ENCODE measurements at regions not wholly inside any gene's neighbourhood (a gene's known extent, or its start where the extent isn't known, plus 50 kb on each side); places are given as distances from the start of the nearest gene placed in this dataset.

DNA sequence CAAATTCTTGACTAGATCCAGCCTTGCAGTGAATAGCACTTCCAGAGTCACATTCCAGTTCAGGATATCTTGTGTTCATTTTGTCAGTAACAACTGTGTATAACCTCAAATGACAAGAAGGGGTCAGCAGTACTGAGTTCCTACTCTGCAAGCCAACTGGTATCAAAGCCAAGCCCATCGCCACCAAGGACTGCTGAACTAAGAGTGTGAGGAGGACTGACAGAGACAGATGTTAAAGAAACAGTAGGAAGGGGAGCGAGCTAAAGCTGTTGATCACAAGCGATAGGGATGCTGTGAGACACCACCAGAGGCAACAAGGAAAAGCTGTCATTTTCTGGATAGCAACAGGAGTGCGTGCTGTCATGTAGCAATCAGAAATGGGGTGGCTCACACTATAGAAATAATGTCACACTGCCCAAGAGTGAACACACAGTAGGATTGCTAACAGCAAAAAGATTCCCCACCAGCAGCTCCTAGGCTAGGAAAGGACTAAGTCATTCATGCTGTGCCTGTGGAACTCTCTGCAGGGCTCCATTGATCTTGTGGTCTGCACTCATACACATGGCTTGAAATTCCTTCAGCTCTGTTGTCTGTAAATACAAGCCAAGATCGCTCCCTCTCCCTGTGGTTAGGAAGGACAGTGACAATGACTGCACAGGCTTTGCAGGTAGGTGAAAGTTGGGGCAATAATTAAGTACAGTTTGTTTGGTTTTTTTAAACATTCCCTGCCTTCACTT, 658.6 kb downstream of the NR2F1-AS1 start:
- Mint-ChIP-seq H3K9me3 (ENCODE audit: low read depth) (peaks cover 4% of the 10 kb centered on the region), H3K27me3 (no peaks in the 10 kb centered on the region), H3K36me3 (no peaks in the 10 kb centered on the region), H3K4me3 (no peak overlapping the region), H3K27ac (no peak overlapping the region), H3K4me1 (ENCODE audit: low read depth) (no peaks in the 10 kb centered on the region)

DNA sequence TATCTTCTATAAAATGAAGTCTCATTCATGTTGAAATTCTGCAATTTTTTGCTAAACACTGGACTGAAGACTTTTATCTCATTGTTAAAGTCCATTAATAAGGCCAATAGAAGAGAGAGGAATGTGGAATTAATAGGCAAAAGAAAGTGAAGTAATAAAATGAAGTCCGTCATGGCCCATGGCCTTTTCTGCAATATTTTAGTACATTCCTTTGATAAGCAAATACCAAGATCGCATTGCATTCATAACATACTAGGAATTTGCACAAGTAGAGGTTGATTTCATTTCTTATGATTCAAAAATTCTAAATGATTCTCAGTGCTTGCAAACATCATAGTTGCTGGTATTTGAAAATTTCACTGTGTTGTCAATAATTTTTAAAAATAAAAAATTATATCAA, 664.0 kb downstream of the NR2F1-AS1 start:
- Mint-ChIP-seq H3K27me3 (no peaks in the 10 kb centered on the region), H3K27ac (no peak overlapping the region), H3K9me3 (ENCODE audit: low read depth) (peaks cover 4% of the 10 kb centered on the region), H3K4me1 (ENCODE audit: low read depth) (no peaks in the 10 kb centered on the region), H3K4me3 (no peak overlapping the region), H3K36me3 (no peaks in the 10 kb centered on the region)

DNA sequence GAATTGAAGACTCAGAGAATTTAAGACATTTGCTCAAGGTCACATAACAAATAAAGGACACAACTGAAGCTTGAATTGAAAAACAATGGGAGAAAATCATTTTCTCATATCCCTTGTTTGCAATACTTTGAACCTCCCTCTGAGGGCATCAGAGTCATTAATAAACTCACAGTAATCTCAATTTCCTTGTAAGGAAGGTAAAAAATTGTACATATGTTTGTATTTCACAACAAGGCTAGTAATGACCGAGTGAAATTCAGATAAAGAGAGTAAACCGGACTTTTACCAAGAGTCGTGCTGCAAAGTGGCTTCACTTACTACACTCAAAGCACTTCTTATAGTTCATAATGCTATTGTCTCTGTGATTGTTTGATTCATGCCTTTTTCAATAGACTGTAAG, 665.0 kb downstream of the NR2F1-AS1 start:
- Mint-ChIP-seq H3K4me3 (no peak overlapping the region), H3K36me3 (no peaks in the 10 kb centered on the region), H3K4me1 (ENCODE audit: low read depth) (no peaks in the 10 kb centered on the region), H3K9me3 (ENCODE audit: low read depth) (peaks cover 2% of the 10 kb centered on the region), H3K27me3 (no peaks in the 10 kb centered on the region), H3K27ac (no peak overlapping the region)

DNA sequence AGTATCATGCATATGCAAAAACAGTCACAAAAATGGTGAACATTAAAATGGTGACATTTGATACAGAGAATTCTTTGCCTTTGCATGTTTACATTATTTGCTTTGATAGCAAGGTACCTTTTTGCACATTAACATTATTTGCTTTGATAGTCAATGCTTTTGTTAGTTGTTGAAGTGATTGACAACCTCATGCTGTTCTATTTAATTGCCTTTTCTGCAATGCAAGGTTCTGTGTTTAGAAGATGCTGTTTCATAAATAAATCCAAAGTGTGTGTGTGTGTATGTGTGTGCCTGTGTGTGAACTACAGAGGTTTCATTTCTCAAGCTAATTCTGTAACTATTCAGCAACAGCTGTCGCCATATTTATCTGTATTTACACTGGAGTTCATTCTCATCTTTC, 668.7 kb downstream of the NR2F1-AS1 start:
- H3K4me1 Mint-ChIP-seq (ENCODE audit: low read depth), result no peaks in the 10 kb centered on the region

DNA sequence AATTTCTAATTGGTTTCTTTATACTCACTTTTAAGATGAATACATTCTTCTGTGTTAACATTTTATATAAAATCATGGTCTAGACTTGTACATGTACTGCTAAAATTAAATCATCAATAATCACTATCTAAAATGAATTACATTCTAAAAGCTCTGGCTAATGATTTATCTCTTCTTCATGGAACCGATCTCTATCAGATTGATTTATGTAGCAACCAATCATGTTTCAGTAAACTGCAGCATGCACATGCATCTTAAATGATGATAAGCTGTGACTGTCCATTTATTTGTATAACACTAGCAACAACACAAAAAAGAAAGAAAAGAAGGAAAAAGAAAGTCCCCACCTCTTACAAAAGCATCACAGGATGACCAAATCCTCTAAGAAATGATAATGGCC, 669.2 kb downstream of the NR2F1-AS1 start:
- no peak overlapping the region for H3K4me3 Mint-ChIP-seq
- H3K4me1 Mint-ChIP-seq (ENCODE audit: low read depth), result no peaks in the 10 kb centered on the region
- no peaks in the 10 kb centered on the region for H3K27me3 Mint-ChIP-seq
- no peaks in the 10 kb centered on the region for H3K36me3 Mint-ChIP-seq
- no peak overlapping the region for H3K27ac Mint-ChIP-seq
- H3K9me3 Mint-ChIP-seq (ENCODE audit: low read depth), result no peaks in the 10 kb centered on the region

More for the DNA sequence above, 668.7 kb downstream of the NR2F1-AS1 start:
- Mint-ChIP-seq H3K27me3 (no peaks in the 10 kb centered on the region), H3K4me3 (no peak overlapping the region), H3K36me3 (no peaks in the 10 kb centered on the region), H3K27ac (no peak overlapping the region), H3K9me3 (ENCODE audit: low read depth) (no peaks in the 10 kb centered on the region)

DNA sequence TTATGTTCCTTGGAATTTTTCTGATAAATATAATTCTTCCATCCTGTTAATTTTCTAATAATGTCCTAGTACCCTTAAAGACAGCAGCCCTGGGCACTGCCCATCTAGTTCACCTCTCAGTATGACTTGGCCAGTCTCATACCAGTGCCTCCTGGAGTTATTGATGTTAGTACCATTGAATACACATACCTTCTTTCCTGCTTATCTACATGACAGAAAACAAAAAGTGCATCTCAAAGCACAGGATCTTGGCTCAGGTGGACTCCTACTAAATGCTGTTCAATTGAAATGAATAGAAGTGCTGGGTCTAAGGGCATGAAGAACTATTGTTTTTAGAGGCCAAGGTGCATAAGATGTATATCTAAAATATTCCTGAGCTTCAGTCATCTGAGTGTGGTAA, 669.7 kb downstream of the NR2F1-AS1 start:
- no peak overlapping the region for H3K4me3 Mint-ChIP-seq
- no peaks in the 10 kb centered on the region for H3K4me1 Mint-ChIP-seq (ENCODE audit: low read depth)
- no peaks in the 10 kb centered on the region for H3K9me3 Mint-ChIP-seq (ENCODE audit: low read depth)
- no peak overlapping the region for H3K27ac Mint-ChIP-seq
- H3K27me3 Mint-ChIP-seq, result no peaks in the 10 kb centered on the region
- H3K36me3 Mint-ChIP-seq, result no peaks in the 10 kb centered on the region

DNA sequence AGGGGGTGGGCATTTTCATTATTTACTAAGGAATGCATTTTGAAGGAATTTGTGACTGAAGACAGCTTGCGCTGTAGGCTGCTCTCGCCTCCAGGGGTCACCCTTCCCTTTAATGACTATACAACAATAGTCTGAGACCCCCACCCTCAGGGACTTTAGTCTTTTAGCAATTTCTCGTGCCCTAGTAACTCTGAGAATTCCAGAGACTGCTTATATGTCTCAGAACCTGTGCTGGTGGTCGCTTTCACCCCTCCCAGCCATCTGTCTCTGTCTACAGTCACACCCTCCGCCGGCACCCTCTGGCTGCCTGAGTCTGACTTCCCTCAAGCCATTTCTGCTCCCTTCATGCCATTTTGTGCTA, 671.4 kb downstream of the NR2F1-AS1 start:
- H3K4me1 Mint-ChIP-seq (ENCODE audit: low read depth), result no peaks in the 10 kb centered on the region
- H3K9me3 Mint-ChIP-seq (ENCODE audit: low read depth), result no peaks in the 10 kb centered on the region
- H3K36me3 Mint-ChIP-seq, result no peaks in the 10 kb centered on the region
- H3K27me3 Mint-ChIP-seq, result no peaks in the 10 kb centered on the region
- no peak overlapping the region for H3K27ac Mint-ChIP-seq
- H3K4me3 Mint-ChIP-seq, result no peak overlapping the region

DNA sequence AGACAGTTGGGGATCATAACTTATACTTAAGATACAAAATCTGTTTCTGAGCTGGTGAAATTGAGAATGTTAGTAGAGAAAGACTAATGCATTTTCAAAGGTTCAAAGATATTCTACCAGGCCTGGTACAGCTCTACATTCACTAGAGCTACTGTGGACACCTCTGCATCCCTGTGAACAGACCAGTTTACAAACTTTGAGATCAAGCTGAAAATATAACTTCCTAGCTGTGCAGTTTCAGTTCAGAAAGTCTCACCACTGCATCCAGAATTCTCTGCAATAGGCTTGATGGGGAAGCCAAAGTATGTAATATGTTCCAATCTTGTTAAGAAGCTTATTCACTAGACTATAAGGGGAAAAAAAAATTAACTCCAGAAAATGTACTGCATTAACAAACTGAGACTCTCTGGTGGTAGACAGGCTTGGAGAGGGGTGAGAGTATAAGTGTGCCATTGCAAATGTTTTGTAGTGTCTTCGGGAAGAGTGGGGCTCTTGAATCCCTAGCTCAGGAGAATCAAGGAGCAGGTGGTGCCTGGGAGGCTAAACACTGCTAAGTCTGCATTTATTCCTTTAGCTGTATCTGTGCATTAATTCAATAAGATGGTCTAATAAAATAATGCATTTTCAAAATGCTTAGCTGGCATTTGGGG, 671.9 kb downstream of the NR2F1-AS1 start:
- H3K27ac Mint-ChIP-seq, result no peak overlapping the region
- H3K4me1 Mint-ChIP-seq (ENCODE audit: low read depth), result no peaks in the 10 kb centered on the region
- H3K36me3 Mint-ChIP-seq, result no peaks in the 10 kb centered on the region
- H3K4me3 Mint-ChIP-seq, result no peak overlapping the region
- no peaks in the 10 kb centered on the region for H3K27me3 Mint-ChIP-seq
- H3K9me3 Mint-ChIP-seq (ENCODE audit: low read depth), result no peaks in the 10 kb centered on the region

DNA sequence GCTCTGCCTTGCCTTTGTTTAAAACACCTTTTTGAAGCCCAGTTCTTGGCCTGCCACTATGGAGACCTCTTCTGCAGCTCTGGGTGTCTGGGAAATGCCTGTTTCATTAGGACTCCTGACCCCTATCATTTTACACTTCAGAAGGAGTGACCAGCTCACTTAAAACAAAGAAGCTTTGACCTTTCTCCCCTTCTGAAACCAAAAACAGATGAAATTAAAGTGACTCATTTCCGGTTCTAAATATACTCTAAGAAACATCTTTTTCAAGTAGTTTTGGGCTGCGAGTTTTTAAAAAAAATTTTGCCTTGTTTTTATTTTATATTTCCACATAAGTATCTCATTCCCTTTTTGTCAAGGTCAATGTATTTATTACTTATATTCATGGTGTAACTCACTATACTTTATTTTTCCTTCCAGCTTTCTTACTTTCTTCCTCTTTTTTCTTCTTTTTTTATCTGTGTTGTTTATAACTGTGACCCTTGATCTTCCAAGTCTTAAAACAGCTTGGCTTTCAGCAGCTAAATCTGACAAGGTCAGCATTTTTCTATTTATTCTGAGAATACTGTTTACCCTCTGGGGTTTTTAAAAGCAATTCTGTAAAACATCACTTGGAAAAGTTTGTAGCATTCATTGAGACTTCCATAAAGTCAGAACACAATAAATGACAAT, 672.9 kb downstream of the NR2F1-AS1 start:
- Mint-ChIP-seq H3K27ac (no peak overlapping the region), H3K4me3 (no peak overlapping the region), H3K36me3 (no peaks in the 10 kb centered on the region), H3K27me3 (no peaks in the 10 kb centered on the region), H3K9me3 (ENCODE audit: low read depth) (no peaks in the 10 kb centered on the region), H3K4me1 (ENCODE audit: low read depth) (no peaks in the 10 kb centered on the region)

DNA sequence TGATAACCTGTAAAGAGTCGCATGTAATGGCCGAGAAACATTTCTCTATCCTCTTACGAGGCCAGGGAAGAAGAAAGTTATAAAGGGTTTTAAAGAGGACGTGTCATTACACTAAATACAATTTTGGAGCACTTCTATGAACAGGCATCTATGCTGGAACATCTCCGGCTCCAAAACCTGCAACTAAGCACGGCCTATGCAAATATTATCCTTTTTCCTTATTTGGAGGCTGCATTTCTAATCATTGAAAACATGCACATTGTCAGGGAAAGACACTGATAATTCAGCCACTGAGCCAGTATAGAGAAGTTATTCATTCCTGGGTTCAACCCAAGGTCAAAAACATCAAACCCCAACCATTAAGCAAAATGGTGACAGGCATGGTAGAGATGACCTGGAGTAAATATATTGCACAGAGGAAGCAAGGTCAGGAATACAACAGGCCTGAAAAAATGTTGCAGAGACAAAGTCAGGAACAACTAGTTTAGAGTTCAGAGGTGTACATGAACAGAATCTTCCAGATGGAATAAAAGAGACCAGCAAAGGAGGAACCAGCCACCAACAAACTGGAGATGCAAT, 674.1 kb downstream of the NR2F1-AS1 start:
- no peak overlapping the region for H3K4me3 Mint-ChIP-seq
- H3K27me3 Mint-ChIP-seq, result no peaks in the 10 kb centered on the region
- no peaks in the 10 kb centered on the region for H3K36me3 Mint-ChIP-seq
- no peaks in the 10 kb centered on the region for H3K4me1 Mint-ChIP-seq (ENCODE audit: low read depth)
- no peaks in the 10 kb centered on the region for H3K9me3 Mint-ChIP-seq (ENCODE audit: low read depth)
- H3K27ac Mint-ChIP-seq, result no peak overlapping the region

DNA sequence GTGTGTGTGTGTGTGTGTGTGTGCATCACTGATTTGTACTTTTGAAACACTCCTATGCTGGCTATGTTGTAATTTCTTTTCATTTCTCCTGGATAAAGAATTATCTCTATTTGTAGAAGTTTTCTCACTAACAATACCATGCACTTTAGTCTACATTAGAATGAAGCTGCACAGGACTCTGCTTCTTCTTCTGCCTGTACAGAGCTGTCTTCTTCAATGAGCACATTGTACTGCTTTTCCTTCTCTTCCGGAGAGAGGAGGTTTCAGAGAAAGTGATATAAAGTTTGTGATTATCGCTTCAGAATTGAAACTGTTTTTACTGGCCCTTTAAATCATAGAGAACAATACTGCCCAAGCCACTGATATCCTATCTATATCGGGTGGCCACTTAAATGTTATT, 677.0 kb downstream of the NR2F1-AS1 start:
- no peaks in the 10 kb centered on the region for H3K9me3 Mint-ChIP-seq (ENCODE audit: low read depth)

DNA sequence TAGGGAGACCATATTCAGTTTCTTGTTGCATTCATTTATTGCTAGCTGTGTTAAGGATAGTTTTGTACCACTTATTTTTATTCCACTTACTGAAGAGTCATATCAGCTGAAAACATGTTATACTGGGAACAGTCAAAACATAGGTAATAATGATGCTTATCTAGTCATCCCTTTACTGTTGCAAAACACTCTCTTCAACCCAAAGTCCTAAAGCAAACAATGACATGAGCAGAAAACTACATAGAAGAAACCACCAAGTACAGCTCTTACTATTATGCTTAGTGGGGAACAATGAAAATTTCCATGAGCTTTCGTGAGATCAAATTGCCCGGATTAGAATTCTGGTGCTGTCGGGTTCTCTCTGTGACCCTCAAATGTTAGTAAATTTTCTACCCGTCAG, 681.4 kb downstream of the NR2F1-AS1 start:
- H3K27ac Mint-ChIP-seq, result no peak overlapping the region
- peaks cover 3% of the 10 kb centered on the region for H3K9me3 Mint-ChIP-seq (ENCODE audit: low read depth)
- no peaks in the 10 kb centered on the region for H3K27me3 Mint-ChIP-seq
- no peaks in the 10 kb centered on the region for H3K4me1 Mint-ChIP-seq (ENCODE audit: low read depth)
- H3K36me3 Mint-ChIP-seq, result no peaks in the 10 kb centered on the region
- H3K4me3 Mint-ChIP-seq, result no peak overlapping the region

More for the DNA sequence above, 677.0 kb downstream of the NR2F1-AS1 start:
- H3K4me1 Mint-ChIP-seq (ENCODE audit: low read depth), result no peaks in the 10 kb centered on the region
- H3K4me3 Mint-ChIP-seq, result no peak overlapping the region
- no peaks in the 10 kb centered on the region for H3K27me3 Mint-ChIP-seq
- no peaks in the 10 kb centered on the region for H3K36me3 Mint-ChIP-seq
- H3K27ac Mint-ChIP-seq, result no peak overlapping the region

DNA sequence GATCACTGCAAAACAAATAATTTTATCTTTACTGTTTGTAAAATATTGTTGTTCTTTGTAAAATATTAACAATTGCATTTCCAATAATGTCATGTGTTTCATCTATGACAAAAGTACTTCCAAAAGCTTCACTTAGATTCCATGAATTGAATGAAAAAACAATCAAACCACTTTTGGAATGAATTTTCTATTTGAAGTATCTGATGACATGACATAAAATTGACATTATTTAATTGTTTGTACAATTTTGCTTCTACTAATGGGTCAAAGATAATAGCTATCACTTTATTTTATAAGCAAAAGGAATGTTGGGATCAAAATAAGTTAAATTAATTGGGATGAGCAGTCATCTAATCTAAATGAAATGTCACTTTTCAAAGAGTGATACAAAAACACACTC, 684.3 kb downstream of the NR2F1-AS1 start:
- no peaks in the 10 kb centered on the region for H3K36me3 Mint-ChIP-seq
- no peak overlapping the region for H3K4me3 Mint-ChIP-seq
- H3K27ac Mint-ChIP-seq, result no peak overlapping the region
- no peaks in the 10 kb centered on the region for H3K4me1 Mint-ChIP-seq (ENCODE audit: low read depth)
- H3K9me3 Mint-ChIP-seq (ENCODE audit: low read depth), result peaks cover 3% of the 10 kb centered on the region
- no peaks in the 10 kb centered on the region for H3K27me3 Mint-ChIP-seq

DNA sequence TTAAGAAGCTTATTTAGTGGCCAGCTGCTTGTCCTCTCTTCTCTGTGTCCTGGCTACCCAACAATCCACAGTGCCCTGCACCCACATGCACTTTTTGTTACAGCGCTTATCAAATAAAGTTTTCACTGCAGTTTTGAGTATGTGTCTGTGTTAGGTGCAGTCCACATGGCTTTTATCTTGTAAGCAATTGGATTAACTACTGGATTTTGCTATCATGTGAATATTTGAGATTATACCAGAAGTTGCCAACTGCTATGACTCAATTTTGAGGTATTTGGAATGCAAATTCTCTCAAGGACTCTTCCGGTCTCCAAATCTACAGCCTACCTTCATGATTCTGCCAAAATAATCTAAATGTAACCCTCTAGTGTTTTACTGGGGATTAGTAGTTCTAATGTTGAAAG, 690.2 kb downstream of the NR2F1-AS1 start:
- no peaks in the 10 kb centered on the region for H3K4me1 Mint-ChIP-seq (ENCODE audit: low read depth)
- H3K36me3 Mint-ChIP-seq, result no peaks in the 10 kb centered on the region
- H3K27ac Mint-ChIP-seq, result no peak overlapping the region
- peaks cover 9% of the 10 kb centered on the region for H3K9me3 Mint-ChIP-seq (ENCODE audit: low read depth)
- H3K4me3 Mint-ChIP-seq, result no peak overlapping the region
- no peaks in the 10 kb centered on the region for H3K27me3 Mint-ChIP-seq

DNA sequence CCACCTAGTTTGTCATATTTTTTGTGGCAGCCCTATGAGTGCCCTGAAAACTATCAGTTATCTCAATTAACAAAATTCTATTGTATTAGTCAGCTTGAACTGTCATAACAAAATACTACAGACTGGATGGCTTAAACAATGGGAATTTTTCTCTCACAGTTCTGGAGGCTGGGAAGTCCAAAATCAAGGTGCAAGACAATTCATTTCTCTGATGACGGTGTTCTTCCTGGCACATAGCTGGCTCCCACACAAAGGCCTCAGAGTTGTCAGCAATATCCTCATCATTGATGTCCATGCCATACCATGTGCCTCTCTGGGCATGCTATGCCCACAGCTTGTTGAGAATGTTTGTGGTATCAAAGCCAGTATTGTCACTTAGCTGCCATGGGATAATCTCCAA, 691.9 kb downstream of the NR2F1-AS1 start:
- H3K4me1 Mint-ChIP-seq (ENCODE audit: low read depth), result no peaks in the 10 kb centered on the region
- H3K4me3 Mint-ChIP-seq, result no peak overlapping the region
- H3K9me3 Mint-ChIP-seq (ENCODE audit: low read depth), result peaks cover 6% of the 10 kb centered on the region
- H3K27me3 Mint-ChIP-seq, result no peaks in the 10 kb centered on the region
- H3K36me3 Mint-ChIP-seq, result no peaks in the 10 kb centered on the region
- no peak overlapping the region for H3K27ac Mint-ChIP-seq
